Coronary artery (tissue), 2 donors: ENCODE measurements at regions not wholly inside any gene's neighbourhood (a gene's known extent, or its start where the extent isn't known, plus 50 kb on each side); places are given as distances from the start of the nearest gene placed in this dataset.

Experiments used
- DNase-seq: peaks from one replicate; pipeline ENCODE4 v3.0.0-alpha.2; 2017; ENCODE audit warnings: low spot score
- H3K27ac ChIP-seq, 2 donors: fragments of 200-600 bp; sonication (generic); one replicate each; pipeline ENCODE4 v1.5.1; 2016 to 2019
- H3K4me3 ChIP-seq: fragments of 200-600 bp; sonication (generic); 2 replicates; pipeline ENCODE4 v1.5.1; 2016; ENCODE audit warnings: mild to moderate bottlenecking, moderate library complexity
- CTCF ChIP-seq: fragments of 200-600 bp; sonication (generic); IDR thresholded peaks from one replicate; pipeline ENCODE4 v1.5.1; 2019; ENCODE audit warnings: antibody characterized with exemption

- Histone ChIP-seq H3K27ac (no peak overlapping the region), H3K4me3 (no peak overlapping the region)
- DNase-seq: no peak
- TF ChIP-seq CTCF: no peak
These were observed 515.3 kb upstream of the ARX start for GRCh38 chrX:25531096-25531495.

GRCh38 chrX:25534091-25534490 is 518.3 kb upstream of the ARX start:
- Histone ChIP-seq H3K4me3 (no peak overlapping the region), H3K27ac (no peak overlapping the region)
- TF ChIP-seq CTCF: no peak

GRCh38 chrX:25536307-25536970 is 520.7 kb upstream of the ARX start:
- no peak for DNase-seq
- H3K27ac ChIP-seq: no peak overlapping the region
- H3K4me3 ChIP-seq: no peak overlapping the region
- TF ChIP-seq CTCF: no peak

More at GRCh38 chrX:25534091-25534490, 518.3 kb upstream of the ARX start:
- DNase-seq: no peak

- H3K4me3 ChIP-seq: no peak overlapping the region
- H3K27ac ChIP-seq: no peak overlapping the region
- no peak for TF ChIP-seq CTCF
- no peak for DNase-seq
These were observed 521.9 kb upstream of the ARX start for GRCh38 chrX:25537699-25538098.

GRCh38 chrX:25544641-25545040 is 528.9 kb upstream of the ARX start:
- no peak overlapping the region for H3K4me3 ChIP-seq
- no peak for DNase-seq
- H3K27ac ChIP-seq: no peak overlapping the region
- no peak for TF ChIP-seq CTCF

GRCh38 chrX:25548811-25549210 is 533.0 kb upstream of the ARX start:
- no peak for TF ChIP-seq CTCF
- H3K27ac ChIP-seq: no peak overlapping the region
- no peak overlapping the region for H3K4me3 ChIP-seq
- DNase-seq: no peak

- TF ChIP-seq CTCF: no peak
- no peak for DNase-seq
- H3K27ac ChIP-seq: no peak overlapping the region
- H3K4me3 ChIP-seq: no peak overlapping the region
These were observed 539.8 kb upstream of the ARX start for GRCh38 chrX:25555521-25555920.
